ENCODE measurements at regions not wholly inside any gene's neighbourhood (a gene's known extent, or its start where the extent isn't known, plus 50 kb on each side); places are given as distances from the start of the nearest gene placed in this dataset.

GRCh38 chr18:78878335-78878734 lies 101.3 kb upstream of the SALL3 start:
- TF ChIP-seq TCF4 (CRISPR knock-in tag; IDR thresholded peaks at IDR 0.05; ENCODE audit: borderline replicate concordance) (no peak), ARNTL (CRISPR knock-in tag; IDR thresholded peaks at IDR 0.05; ENCODE audit: borderline replicate concordance, low read depth) (no peak), RARB (CRISPR knock-in tag; IDR thresholded peaks at IDR 0.05) (no peak), TSHZ2 (CRISPR knock-in tag; IDR thresholded peaks at IDR 0.05) (no peak), PATZ1 (CRISPR knock-in tag; IDR thresholded peaks at IDR 0.05; ENCODE audit: borderline replicate concordance) (no peak)
